Endothelial cell of umbilical vein (primary cell): ENCODE measurements at regions not wholly inside any gene's neighbourhood (a gene's known extent, or its start where the extent isn't known, plus 50 kb on each side); places are given as distances from the start of the nearest gene placed in this dataset.

Source experiments
- CTCF ChIP-seq, 2 donors: IDR thresholded peaks; 1 replicate in 1 of 2; 2 replicates in 1 of 2; pipeline ENCODE4 v1.5.1; 2011; ENCODE audit warnings: low read length in 2 of 2, mild to moderate bottlenecking in 2 of 2, moderate library complexity in 2 of 2, control low read depth in 1 of 2, inconsistent platforms in 1 of 2, low read depth in 1 of 2; ENCODE audit not compliant: insufficient read depth in 1 of 2; ENCODE audit errors: extremely low read depth in 1 of 2
- FOS ChIP-seq: IDR thresholded peaks from 2 replicates; pipeline ENCODE4 v1.6.1; 2011; ENCODE audit warnings: mild to moderate bottlenecking, low read length, moderate library complexity, borderline replicate concordance; ENCODE audit not compliant: insufficient read depth
- POLR2AphosphoS5 ChIP-seq: IDR thresholded peaks from 2 replicates; pipeline ENCODE4 v1.6.1; 2012; ENCODE audit warnings: low read depth, mild to moderate bottlenecking, control low read depth, low read length, moderate library complexity; ENCODE audit not compliant: insufficient read depth

- TF ChIP-seq CTCF (IDR thresholded peaks at IDR 0.05; ENCODE audit: extremely low read depth in 1 of 2, insufficient read depth in 1 of 2, low read depth in 1 of 2, low read length in 2 of 2) (no peak), POLR2AphosphoS5 (no peak), FOS (no peak)
These were observed 84.3 kb upstream of the FSHR start for GRCh38 chr2:49238604-49238960.
